GM10248 (cell line): ENCODE measurements at regions not wholly inside any gene's neighbourhood (a gene's known extent, or its start where the extent isn't known, plus 50 kb on each side); places are given as distances from the start of the nearest gene placed in this dataset.

Experiments
- CTCF ChIA-PET: fragments of 300-600 bp; sonication (Branson Sonifier 250); formaldehyde crosslinking; extraction: SDS; loops from one replicate; lab custom pipeline; 2021; ENCODE audit warnings: antibody characterized with exemption; lab: Yijun Ruan, JAX
- POLR2A ChIA-PET: fragments of 350-650 bp; sonication (Branson Sonifier 250); formaldehyde crosslinking; extraction: SDS; loops from one replicate; lab custom pipeline; 2020; ENCODE audit warnings: antibody characterized with exemption; lab: Yijun Ruan, JAX
- DNase-seq: peaks from one replicate; pipeline ENCODE4 v3.0.0; 2012; ENCODE audit errors: extremely low spot score
- TF ChIP-seq, protein P1 (sequence below): IDR thresholded peaks from 2 replicates; pipeline ENCODE4 v1.5.1; 2012; ENCODE audit warnings: mild to moderate bottlenecking, low read depth; ENCODE audit errors: extremely low read depth, missing control alignments, control extremely low read depth

DNA sequence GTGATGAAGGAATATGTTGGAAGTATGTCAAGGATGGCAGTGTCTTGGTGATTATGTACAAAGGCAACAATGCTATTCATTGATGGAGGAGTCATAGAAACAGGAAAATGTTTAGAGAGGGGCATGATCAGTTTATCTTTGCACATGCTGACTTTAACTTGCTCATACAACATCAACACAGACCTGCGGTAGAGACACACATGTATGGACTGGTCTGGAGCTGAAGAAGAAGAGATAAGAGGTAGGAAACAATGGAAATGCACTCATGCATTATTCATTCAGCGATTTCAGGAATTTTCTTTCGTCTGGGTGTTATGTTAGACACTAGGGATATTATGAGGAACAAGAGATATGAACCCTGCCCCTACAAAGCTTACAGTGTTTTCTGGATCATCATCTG lies 1252.3 kb upstream of the TENM3 start:
- no peak for DNase-seq
- ChIA-PET POLR2A (no interaction called here), CTCF (no interaction called here)
- TF ChIP-seq, protein P1, sequence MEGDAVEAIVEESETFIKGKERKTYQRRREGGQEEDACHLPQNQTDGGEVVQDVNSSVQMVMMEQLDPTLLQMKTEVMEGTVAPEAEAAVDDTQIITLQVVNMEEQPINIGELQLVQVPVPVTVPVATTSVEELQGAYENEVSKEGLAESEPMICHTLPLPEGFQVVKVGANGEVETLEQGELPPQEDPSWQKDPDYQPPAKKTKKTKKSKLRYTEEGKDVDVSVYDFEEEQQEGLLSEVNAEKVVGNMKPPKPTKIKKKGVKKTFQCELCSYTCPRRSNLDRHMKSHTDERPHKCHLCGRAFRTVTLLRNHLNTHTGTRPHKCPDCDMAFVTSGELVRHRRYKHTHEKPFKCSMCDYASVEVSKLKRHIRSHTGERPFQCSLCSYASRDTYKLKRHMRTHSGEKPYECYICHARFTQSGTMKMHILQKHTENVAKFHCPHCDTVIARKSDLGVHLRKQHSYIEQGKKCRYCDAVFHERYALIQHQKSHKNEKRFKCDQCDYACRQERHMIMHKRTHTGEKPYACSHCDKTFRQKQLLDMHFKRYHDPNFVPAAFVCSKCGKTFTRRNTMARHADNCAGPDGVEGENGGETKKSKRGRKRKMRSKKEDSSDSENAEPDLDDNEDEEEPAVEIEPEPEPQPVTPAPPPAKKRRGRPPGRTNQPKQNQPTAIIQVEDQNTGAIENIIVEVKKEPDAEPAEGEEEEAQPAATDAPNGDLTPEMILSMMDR: no peak

DNA sequence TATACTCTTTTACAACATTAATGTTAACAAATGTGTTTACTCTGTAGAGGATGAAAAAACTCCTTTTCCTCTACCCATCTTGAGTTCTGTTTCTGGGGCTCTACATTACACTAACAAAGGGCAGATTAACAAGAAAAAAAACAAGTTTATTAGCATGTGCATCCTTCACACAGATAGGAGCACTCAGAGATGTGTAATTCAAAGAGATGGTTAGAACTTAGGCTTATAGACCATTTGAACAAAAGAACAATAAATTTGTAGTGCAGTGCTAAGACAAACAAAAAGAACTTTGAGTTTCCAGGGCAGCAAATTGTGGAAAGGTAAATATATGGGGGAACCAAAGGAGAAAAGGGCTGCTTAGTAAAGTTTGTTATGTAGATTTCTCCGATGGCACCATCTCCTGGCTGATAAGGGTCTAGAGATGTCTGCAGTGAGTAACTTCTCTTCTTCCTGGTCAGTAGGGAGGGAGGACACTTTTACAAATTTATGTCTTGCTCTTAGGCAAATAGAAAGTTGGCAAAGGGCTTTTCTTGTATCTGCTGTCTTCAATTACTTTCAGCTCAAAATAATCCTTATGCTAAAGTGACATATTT lies 1249.9 kb upstream of the TENM3 start:
- CTCF ChIA-PET: interaction anchor here (1.3 kb wide), 1 partner anchor 11 kb away, joined by 3 read pairs; no protein-coding TSS in a partner anchor
- no peak for DNase-seq
- POLR2A ChIA-PET: no interaction called here
- TF ChIP-seq, protein P1: no peak

DNA sequence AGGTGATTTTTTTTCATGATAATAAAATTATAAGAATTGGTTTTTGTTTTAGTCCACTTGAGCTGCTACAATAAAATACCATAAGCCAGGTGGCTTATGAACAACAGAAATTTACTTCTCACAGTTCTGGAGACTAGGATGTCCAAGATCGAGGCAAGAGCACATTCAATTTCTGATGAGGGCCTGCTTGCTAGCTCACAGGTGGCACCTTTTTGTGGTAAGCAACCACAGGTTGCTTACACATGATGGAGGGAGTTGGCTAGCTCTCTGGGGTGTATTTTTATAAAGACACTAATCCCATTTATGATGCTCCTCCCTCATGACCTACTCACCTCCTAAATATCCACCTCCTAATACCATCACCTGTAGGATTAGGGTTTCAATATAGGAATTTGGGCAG lies 1248.5 kb upstream of the TENM3 start:
- no peak for DNase-seq
- ChIA-PET POLR2A (no interaction called here), CTCF (interaction anchor here (1.3 kb wide), 1 partner anchor 13 kb away, joined by 3 read pairs; no protein-coding TSS in a partner anchor)
- TF ChIP-seq, protein P1: no peak

DNA sequence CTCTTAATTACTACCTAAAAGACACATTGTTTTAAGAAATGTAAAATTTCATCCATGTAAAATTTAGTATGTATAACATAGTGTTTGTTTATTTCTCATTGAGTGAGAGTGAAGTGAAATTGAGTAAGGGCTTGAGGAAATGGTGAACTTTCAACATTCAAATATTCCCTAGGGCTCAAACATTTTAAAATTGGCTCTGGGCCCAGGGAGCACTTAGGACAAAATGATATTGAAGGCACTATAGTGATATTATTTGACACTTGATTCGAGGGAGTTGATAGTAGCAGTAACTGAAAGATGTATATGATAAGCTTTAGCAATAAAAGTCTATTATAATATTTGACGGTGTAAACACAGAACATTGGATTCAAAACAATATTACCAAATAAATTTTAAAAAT lies 1244.0 kb upstream of the TENM3 start:
- no peak for DNase-seq
- CTCF ChIA-PET: interaction anchor here (1.4 kb wide), 1 partner anchor 17 kb away, joined by 4 read pairs; no protein-coding TSS in a partner anchor
- TF ChIP-seq, protein P1: no peak
- POLR2A ChIA-PET: no interaction called here

DNA sequence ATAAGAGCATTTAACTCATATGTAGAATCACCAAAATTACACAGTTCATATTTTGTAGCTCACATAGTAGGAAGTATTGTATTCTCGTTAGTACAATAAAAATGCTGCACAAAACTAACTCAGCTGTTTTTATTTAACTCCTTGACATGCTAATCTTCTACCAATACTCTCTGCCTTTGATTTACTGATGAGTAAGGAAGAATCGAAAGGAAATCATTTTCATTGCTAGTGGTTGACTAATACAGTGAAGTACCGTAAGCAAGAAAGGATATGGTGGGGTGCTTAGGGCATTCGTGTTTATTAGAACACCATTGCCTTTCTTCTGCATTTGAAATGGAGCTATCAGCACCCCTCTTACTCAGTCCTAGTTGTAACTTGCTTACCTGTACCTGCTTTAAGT lies 1239.1 kb upstream of the TENM3 start:
- DNase-seq: no peak
- CTCF ChIA-PET: interaction anchor here (0.6 to 1.2 kb wide), 3 partner anchors 10 to 22 kb away, joined by 3 read pairs; no protein-coding TSS in a partner anchor
- TF ChIP-seq, protein P1: no peak
- POLR2A ChIA-PET: no interaction called here

DNA sequence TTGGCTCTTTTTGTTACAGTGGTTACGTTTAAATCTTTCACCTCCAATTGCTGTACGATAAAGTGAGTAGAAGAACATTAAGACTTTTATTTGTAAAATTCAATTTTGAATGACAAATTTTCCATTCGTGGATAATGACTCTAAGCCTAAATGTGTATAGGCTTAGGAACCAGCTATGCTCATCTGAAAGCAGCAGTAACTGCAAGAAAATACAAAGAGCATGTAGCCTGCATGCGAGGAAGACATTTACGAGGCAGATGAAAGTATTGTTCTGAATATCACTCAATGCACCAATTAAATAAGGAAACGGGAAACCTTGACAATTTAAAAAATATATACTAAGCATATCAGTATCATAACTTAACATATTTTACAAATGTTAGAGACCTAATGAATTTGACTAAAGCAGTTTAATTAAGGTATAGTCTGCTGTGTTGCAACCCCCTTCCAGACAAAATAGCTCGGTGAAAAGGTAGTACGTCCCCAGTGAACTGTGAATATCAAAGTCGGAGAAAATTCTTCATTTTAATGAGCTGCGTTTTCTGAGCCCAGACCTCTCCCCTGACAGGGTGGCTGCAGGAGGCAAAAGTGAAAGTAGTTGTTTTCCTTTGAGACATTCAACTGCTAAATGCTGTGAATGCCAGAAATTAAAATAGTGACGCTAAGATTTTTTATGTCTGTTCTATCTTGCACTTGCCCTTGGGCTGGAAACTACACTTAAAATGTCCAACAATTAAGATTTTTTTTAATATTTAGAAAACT lies 1236.5 kb upstream of the TENM3 start:
- POLR2A ChIA-PET: no interaction called here
- CTCF ChIA-PET: interaction anchor here (1.2 to 1.4 kb wide), 2 partner anchors 9 to 12 kb away, joined by 3 read pairs; no protein-coding TSS in a partner anchor
- DNase-seq: no peak

More for the DNA sequence above, 1236.5 kb upstream of the TENM3 start:
- TF ChIP-seq, protein P1: no peak
